ENCODE measurements at regions not wholly inside any gene's neighbourhood (a gene's known extent, or its start where the extent isn't known, plus 50 kb on each side); places are given as distances from the start of the nearest gene placed in this dataset.

DNA sequence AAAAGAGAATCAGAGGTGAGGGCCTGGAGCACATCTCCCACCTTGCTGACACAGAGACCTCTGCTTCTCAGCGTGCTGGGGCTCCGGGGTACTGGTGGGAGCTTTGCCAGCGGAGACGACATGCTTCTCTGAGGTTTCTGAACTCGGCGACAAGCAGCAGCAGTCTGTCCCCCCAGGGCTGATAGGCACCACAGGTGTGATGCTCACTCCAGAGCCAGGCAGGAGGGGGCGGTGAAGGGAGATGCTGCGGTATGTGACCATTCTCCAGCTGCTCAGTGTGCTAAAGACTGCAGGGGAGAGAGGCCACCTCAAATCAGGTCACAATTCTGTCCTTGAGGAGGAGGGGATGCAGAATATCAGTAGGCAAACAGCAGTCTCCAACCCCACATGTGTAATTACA, 219.9 kb downstream of the ALDH8A1 start:
- H3K4me3 ChIP-seq (ENCODE audit: low read depth, low read length), result no peak overlapping the region
- no peak for DNase-seq (ENCODE audit: low read depth)

DNA sequence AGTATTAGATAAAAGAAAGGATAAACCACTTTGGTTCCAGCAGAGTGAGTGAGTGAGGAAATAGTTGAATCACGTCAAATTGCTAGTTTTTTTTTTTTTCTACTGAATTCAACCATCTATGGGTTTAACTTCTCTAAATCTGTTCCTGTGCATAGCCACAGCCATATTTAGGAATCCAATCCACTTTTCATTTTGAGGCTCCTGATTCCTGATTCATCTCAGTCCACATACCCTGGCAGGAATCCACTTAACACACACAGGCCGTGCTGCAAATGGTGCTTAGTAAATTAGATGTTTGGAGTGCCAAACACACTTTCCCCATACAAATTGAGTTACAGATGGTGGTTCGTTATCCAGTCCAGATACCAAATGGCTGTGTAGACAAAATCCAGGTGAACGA, 220.3 kb downstream of the ALDH8A1 start:
- DNase-seq (ENCODE audit: low read depth), result no peak
- H3K4me3 ChIP-seq (ENCODE audit: low read depth, low read length), result no peak overlapping the region
- TF ChIP-seq, protein P1, sequence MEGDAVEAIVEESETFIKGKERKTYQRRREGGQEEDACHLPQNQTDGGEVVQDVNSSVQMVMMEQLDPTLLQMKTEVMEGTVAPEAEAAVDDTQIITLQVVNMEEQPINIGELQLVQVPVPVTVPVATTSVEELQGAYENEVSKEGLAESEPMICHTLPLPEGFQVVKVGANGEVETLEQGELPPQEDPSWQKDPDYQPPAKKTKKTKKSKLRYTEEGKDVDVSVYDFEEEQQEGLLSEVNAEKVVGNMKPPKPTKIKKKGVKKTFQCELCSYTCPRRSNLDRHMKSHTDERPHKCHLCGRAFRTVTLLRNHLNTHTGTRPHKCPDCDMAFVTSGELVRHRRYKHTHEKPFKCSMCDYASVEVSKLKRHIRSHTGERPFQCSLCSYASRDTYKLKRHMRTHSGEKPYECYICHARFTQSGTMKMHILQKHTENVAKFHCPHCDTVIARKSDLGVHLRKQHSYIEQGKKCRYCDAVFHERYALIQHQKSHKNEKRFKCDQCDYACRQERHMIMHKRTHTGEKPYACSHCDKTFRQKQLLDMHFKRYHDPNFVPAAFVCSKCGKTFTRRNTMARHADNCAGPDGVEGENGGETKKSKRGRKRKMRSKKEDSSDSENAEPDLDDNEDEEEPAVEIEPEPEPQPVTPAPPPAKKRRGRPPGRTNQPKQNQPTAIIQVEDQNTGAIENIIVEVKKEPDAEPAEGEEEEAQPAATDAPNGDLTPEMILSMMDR (IDR thresholded peaks at IDR 0.05; ENCODE audit: low read depth, low read length, missing control alignments), result no peak
- in situ Hi-C loops (cut with HindIII; ENCODE audit: low sequenced_read_pairs), result loop anchor here (5.0 kb wide), 1 partner anchor 33 kb away; no protein-coding TSS in a partner anchor

More for the DNA sequence above, 219.9 kb downstream of the ALDH8A1 start:
- TF ChIP-seq, protein P1 (IDR thresholded peaks at IDR 0.05; ENCODE audit: low read depth, low read length, missing control alignments), result no peak
- in situ Hi-C loops (cut with HindIII; ENCODE audit: low sequenced_read_pairs), result no loop called here

DNA sequence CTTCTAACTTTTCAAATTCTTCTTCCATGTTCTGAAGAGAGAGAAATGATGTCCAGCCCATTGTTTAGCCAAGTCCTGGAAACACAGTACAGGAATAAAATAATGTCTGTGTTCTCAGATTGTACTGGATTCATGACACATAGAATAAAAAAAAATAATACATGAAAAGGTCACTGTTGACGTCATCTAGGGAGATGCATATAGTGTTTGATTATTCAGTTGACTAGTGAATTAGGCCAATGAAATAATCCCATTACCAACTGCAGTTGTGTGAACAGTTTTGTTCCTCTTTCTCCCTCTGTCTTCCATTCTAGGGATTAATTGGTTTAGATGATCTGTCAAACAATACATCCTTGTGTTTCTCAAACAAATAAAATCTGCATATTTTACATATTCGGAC, 222.8 kb downstream of the ALDH8A1 start:
- in situ Hi-C loops (cut with HindIII; ENCODE audit: low sequenced_read_pairs), result loop anchor here (5.0 kb wide), 1 partner anchor 35 kb away; no protein-coding TSS in a partner anchor
- TF ChIP-seq, protein P1 (IDR thresholded peaks at IDR 0.05; ENCODE audit: low read depth, low read length, missing control alignments), result no peak
- no peak for DNase-seq (ENCODE audit: low read depth)
- no peak overlapping the region for H3K4me3 ChIP-seq (ENCODE audit: low read depth, low read length)

DNA sequence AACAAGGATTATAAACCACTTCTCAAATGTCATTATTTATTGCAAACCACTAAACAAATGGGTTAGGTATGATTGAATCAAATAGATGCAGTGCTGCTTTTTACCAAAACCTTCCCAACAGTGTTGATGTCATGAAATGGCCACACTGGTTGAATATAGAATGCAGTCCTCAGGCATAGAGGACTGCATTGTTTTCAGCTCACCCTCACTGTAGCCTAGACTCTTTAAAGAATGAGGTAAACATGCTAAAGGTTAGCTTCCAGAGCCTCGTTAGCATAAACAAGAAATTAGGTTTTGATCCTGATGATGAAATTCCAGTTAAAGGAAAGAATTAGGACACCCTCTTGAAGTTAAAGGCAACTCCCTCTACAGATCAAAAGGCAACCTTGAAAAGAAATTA, 224.3 kb downstream of the ALDH8A1 start:
- in situ Hi-C loops (cut with HindIII; ENCODE audit: low sequenced_read_pairs), result loop anchor here (5.0 kb wide), 1 partner anchor 37 kb away; no protein-coding TSS in a partner anchor
- H3K4me3 ChIP-seq (ENCODE audit: low read depth, low read length), result no peak overlapping the region
- TF ChIP-seq, protein P1 (IDR thresholded peaks at IDR 0.05; ENCODE audit: low read depth, low read length, missing control alignments), result no peak
- no peak for DNase-seq (ENCODE audit: low read depth)

DNA sequence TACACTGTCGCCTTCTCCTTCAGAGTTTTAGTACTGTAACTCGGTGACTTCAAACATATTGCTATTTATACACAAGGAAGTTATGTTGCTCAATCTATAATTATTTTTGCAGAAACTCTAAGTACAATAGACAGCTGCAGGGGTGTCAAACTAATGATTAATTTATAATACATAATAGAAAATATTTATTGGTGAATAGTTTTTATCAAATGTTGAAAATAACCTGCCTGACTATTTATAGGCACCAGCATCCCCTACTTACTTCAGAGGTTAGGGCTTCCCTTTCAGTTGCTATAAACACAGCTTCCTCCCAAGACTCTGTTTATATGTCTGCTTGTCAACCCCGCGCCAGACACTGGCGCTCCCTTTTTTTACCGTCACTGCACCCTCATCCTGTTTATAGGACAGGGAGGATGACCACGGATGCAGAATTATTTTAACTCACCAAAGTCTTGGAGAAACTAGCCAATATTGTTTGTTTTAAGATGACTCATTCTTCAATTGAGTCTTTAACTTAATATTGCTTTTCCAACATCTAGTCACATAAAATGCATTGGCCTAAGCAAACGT, 225.0 kb downstream of the ALDH8A1 start:
- TF ChIP-seq, protein P1 (IDR thresholded peaks at IDR 0.05; ENCODE audit: low read depth, low read length, missing control alignments), result no peak
- H3K4me3 ChIP-seq (ENCODE audit: low read depth, low read length), result no peak overlapping the region
- in situ Hi-C loops (cut with HindIII; ENCODE audit: low sequenced_read_pairs), result loop anchor here (5.0 kb wide), 1 partner anchor 37 kb away; no protein-coding TSS in a partner anchor
- no peak for DNase-seq (ENCODE audit: low read depth)

DNA sequence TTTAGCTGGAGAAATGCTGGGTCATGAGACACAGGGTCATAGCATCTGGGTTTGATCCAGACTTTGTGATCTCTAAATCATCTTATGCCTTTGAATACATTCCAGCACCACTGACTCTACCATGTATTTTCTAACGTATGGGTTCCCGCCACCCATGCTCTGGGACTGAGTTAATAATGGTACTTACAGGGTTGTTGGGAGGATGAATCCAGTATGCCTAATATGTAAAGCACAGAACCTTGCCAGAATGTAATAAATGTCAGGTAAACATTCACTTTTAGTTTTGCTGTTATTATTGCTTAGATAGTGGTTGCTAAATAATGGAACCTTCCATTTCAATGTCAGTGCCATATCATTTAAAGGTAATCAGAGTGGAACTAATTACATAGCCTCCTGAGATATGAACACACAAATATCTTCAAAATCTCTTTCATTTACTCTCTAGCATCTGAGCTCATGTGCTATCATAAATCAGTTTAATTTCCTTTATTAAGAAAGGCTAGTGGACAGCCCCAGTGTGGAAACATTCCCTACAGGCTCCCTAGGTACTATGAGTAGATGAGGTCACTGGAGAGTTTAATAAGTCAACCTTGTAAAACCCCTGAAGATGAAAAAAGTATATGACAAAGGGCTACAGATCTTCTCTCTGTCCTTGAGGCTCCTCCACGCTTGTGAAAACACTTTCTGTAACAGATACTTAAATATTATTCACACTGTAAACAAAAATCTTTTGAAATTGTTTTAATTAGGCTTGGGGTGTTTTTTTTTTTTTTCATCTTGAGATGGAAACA, 226.6 kb downstream of the ALDH8A1 start:
- in situ Hi-C loops (cut with HindIII; ENCODE audit: low sequenced_read_pairs), result no loop called here
- DNase-seq (ENCODE audit: low read depth), result no peak
- H3K4me3 ChIP-seq (ENCODE audit: low read depth, low read length), result no peak overlapping the region
- TF ChIP-seq, protein P1 (IDR thresholded peaks at IDR 0.05; ENCODE audit: low read depth, low read length, missing control alignments), result no peak
